ENCODE measurements at regions not wholly inside any gene's neighbourhood (a gene's known extent, or its start where the extent isn't known, plus 50 kb on each side); places are given as distances from the start of the nearest gene placed in this dataset.

GRCh38 chr5:89028595-89029285, 145.8 kb upstream of the MEF2C start:
- no peak for TF ChIP-seq CTCF (conservative IDR thresholded peaks at IDR 0.05; ENCODE audit: low read depth, low read length)
- no peak for TF ChIP-seq EZH2 (IDR thresholded peaks at IDR 0.05; ENCODE audit: low read length, unreplicated experiment)
- no peak for TF ChIP-seq EZH2phosphoT487 (IDR thresholded peaks at IDR 0.05; ENCODE audit: borderline replicate concordance, low read length)

Data from PC-3 (cell line).